SK-N-SH (cell line): ENCODE measurements at regions not wholly inside any gene's neighbourhood (a gene's known extent, or its start where the extent isn't known, plus 50 kb on each side); places are given as distances from the start of the nearest gene placed in this dataset.

Experiments
- MEF2A ChIP-seq: IDR thresholded peaks from 2 replicates; pipeline ENCODE4 v1.4.0; 2012; ENCODE audit warnings: low read depth, borderline replicate concordance
- TF ChIP-seq, protein P1 (sequence below): fragments of 200-600 bp; sonication (generic); IDR thresholded peaks from 2 replicates; pipeline ENCODE4 v1.6.1; 2017; ENCODE audit warnings: antibody characterized with exemption, mild to moderate bottlenecking, moderate library complexity

DNA sequence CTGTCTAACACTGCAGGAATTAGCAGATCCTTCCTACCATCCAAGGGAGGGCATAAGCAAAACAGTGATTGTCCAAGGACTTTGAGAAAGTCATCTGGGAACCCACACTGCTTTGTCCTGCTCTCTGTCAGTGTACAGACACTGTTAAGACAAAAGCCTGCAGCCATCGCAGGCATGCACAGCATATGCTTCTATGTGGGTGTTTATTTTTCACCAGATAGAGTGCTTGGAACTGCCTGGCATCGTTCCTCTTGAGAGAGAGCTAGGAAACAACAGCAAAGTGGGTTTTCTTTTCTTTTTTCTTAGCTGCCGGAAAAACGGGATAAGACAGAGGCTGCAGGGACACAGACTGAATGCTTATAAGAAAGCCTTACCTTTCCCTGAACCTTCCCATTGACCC lies 212.3 kb downstream of the ICE1 start:
- no peak for TF ChIP-seq MEF2A
- TF ChIP-seq, protein P1, sequence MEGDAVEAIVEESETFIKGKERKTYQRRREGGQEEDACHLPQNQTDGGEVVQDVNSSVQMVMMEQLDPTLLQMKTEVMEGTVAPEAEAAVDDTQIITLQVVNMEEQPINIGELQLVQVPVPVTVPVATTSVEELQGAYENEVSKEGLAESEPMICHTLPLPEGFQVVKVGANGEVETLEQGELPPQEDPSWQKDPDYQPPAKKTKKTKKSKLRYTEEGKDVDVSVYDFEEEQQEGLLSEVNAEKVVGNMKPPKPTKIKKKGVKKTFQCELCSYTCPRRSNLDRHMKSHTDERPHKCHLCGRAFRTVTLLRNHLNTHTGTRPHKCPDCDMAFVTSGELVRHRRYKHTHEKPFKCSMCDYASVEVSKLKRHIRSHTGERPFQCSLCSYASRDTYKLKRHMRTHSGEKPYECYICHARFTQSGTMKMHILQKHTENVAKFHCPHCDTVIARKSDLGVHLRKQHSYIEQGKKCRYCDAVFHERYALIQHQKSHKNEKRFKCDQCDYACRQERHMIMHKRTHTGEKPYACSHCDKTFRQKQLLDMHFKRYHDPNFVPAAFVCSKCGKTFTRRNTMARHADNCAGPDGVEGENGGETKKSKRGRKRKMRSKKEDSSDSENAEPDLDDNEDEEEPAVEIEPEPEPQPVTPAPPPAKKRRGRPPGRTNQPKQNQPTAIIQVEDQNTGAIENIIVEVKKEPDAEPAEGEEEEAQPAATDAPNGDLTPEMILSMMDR, result no peak
